Esophagus squamous epithelium (tissue), 4 donors: ENCODE measurements at regions not wholly inside any gene's neighbourhood (a gene's known extent, or its start where the extent isn't known, plus 50 kb on each side); places are given as distances from the start of the nearest gene placed in this dataset.

ENCODE experiments used
- POLR2A ChIP-seq, 4 donors: fragments of 450-650 bp; IDR thresholded peaks; one replicate each; pipeline ENCODE4 v1.6.1; 2017; ENCODE audit warnings: antibody characterized with exemption in 4 of 4, mild to moderate bottlenecking in 4 of 4, moderate library complexity in 3 of 4
- TF ChIP-seq, protein P1 (sequence below), 6 experiments: fragments of 450-650 bp in 4 of 6; fragments of 200-600 bp in 2 of 6; sonication (generic) in 2 of 6; IDR thresholded peaks; one replicate each; pipeline ENCODE4 v1.5.1; 2016 to 2019; ENCODE audit warnings: antibody characterized with exemption in 6 of 6, mild to moderate bottlenecking in 4 of 6, moderate library complexity in 4 of 6

DNA sequence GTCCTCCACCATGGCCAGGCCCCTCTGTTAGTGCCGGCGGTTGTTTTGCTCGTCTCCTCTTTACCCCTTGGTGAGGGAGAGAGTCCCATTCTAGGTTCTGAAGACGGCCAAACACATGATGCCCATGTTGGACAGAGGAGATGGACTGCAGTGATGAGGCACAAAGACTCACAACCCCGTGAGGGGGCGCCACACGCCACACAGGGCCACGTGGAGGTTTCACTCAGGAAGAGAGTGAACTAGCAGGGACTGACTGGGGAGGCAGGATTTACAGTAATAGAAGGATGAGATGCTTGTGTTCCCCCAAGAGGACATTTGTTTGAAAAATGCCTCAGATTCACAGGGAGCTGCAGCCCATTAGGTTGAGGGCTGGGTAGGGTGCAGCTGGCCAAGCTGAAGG lies 655.3 kb upstream of the FRG1 start:
- TF ChIP-seq, protein P1, sequence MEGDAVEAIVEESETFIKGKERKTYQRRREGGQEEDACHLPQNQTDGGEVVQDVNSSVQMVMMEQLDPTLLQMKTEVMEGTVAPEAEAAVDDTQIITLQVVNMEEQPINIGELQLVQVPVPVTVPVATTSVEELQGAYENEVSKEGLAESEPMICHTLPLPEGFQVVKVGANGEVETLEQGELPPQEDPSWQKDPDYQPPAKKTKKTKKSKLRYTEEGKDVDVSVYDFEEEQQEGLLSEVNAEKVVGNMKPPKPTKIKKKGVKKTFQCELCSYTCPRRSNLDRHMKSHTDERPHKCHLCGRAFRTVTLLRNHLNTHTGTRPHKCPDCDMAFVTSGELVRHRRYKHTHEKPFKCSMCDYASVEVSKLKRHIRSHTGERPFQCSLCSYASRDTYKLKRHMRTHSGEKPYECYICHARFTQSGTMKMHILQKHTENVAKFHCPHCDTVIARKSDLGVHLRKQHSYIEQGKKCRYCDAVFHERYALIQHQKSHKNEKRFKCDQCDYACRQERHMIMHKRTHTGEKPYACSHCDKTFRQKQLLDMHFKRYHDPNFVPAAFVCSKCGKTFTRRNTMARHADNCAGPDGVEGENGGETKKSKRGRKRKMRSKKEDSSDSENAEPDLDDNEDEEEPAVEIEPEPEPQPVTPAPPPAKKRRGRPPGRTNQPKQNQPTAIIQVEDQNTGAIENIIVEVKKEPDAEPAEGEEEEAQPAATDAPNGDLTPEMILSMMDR (IDR thresholded peaks at IDR 0.05) = no peak
- no peak for TF ChIP-seq POLR2A (IDR thresholded peaks at IDR 0.05)
